ENCODE measurements at regions not wholly inside any gene's neighbourhood (a gene's known extent, or its start where the extent isn't known, plus 50 kb on each side); places are given as distances from the start of the nearest gene placed in this dataset.

DNA sequence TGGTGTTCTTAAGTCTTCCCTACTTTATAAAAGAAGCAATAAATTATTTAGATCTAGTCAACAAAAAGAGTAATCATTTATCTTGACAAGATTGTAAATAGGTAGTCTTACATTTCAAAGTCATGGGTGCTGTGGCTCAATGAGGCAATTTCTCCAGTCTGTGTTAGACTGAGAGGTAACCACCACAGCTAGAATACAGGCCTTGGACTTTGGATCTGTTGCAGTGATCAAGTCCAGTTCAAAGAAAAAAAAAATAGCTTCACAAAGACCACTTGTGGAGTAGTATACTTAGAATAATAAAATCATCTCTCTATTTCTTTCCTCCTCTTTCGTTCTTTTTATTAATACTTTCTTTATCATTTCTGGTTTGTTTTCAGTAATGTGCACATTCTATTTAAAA lies 93.1 kb upstream of the FSIP2 start:
- TF ChIP-seq, protein P1, sequence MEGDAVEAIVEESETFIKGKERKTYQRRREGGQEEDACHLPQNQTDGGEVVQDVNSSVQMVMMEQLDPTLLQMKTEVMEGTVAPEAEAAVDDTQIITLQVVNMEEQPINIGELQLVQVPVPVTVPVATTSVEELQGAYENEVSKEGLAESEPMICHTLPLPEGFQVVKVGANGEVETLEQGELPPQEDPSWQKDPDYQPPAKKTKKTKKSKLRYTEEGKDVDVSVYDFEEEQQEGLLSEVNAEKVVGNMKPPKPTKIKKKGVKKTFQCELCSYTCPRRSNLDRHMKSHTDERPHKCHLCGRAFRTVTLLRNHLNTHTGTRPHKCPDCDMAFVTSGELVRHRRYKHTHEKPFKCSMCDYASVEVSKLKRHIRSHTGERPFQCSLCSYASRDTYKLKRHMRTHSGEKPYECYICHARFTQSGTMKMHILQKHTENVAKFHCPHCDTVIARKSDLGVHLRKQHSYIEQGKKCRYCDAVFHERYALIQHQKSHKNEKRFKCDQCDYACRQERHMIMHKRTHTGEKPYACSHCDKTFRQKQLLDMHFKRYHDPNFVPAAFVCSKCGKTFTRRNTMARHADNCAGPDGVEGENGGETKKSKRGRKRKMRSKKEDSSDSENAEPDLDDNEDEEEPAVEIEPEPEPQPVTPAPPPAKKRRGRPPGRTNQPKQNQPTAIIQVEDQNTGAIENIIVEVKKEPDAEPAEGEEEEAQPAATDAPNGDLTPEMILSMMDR (IDR thresholded peaks at IDR 0.05; ENCODE audit: control extremely low read depth in 1 of 3, insufficient read depth in 1 of 3, low read depth in 1 of 3, low read length in 3 of 3): no peak
- TF ChIP-seq EZH2 (IDR thresholded peaks at IDR 0.05; ENCODE audit: low read depth, low read length, severe bottlenecking) (no peak), RBBP5 (IDR thresholded peaks at IDR 0.05; ENCODE audit: borderline replicate concordance, low read depth, low read length) (no peak), CEBPB (IDR thresholded peaks at IDR 0.05; ENCODE audit: low read depth, low read length) (no peak), POLR2A (IDR thresholded peaks at IDR 0.05; ENCODE audit: control extremely low read depth in 1 of 2, low read depth in 2 of 2, low read length in 2 of 2) (no peak), TAF1 (IDR thresholded peaks at IDR 0.05; ENCODE audit: low read depth, low read length) (no peak), SRF (IDR thresholded peaks at IDR 0.05; ENCODE audit: low read depth, low read length) (no peak), EP300 (IDR thresholded peaks at IDR 0.05; ENCODE audit: borderline replicate concordance in 1 of 2, low read depth in 2 of 2, low read length in 2 of 2) (no peak)

Data from H1 (cell line).